Hepatocyte (in vitro differentiated cells): ENCODE measurements at regions not wholly inside any gene's neighbourhood (a gene's known extent, or its start where the extent isn't known, plus 50 kb on each side); places are given as distances from the start of the nearest gene placed in this dataset.
"Not testable (repeated sequence)": the region's sequence is repeated elsewhere in the genome, so short reads cannot be mapped to it uniquely, and the experiment has no call there.

Experiments
- DNase-seq: peaks from one replicate; pipeline ENCODE4 v3.0.0-alpha.2; 2016; ENCODE audit warnings: low spot score
- H2AFZ ChIP-seq: fragments of 200-600 bp; sonication (generic); 2 replicates; pipeline ENCODE4 v1.6.0; 2016; ENCODE audit warnings: antibody characterized with exemption, mild to moderate bottlenecking
- H3K27ac ChIP-seq: fragments of 200-600 bp; sonication (generic); 2 replicates; pipeline ENCODE4 v1.5.1; 2016; ENCODE audit warnings: mild to moderate bottlenecking
- H3K27me3 ChIP-seq: fragments of 200-600 bp; sonication (generic); 2 replicates; pipeline ENCODE4 v1.6.1; 2016
- H3K36me3 ChIP-seq: fragments of 200-600 bp; sonication (generic); replicated peaks from 2 replicates; pipeline ENCODE4 v1.5.1; 2016; ENCODE audit warnings: low read depth; ENCODE audit not compliant: insufficient read depth
- H3K4me1 ChIP-seq: fragments of 200-600 bp; sonication (generic); 2 replicates; pipeline ENCODE4 v1.5.1; 2016; ENCODE audit warnings: mild to moderate bottlenecking, moderate library complexity; ENCODE audit not compliant: insufficient read depth
- H3K4me2 ChIP-seq: fragments of 200-600 bp; sonication (generic); 2 replicates; pipeline ENCODE4 v1.6.0; 2016
- H3K4me3 ChIP-seq: fragments of 200-600 bp; sonication (generic); 2 replicates; pipeline ENCODE4 v1.5.1; 2016; ENCODE audit warnings: mild to moderate bottlenecking
- H3K79me2 ChIP-seq: fragments of 200-600 bp; sonication (generic); 2 replicates; pipeline ENCODE4 v1.6.0; 2017; ENCODE audit warnings: mild to moderate bottlenecking
- H3K9me2 ChIP-seq: fragments of 200-600 bp; sonication (generic); replicated peaks from 2 replicates; pipeline ENCODE4 v1.6.0; 2017; ENCODE audit warnings: mild to moderate bottlenecking; ENCODE audit not compliant: insufficient read depth
- H3K9me3 ChIP-seq: fragments of 200-600 bp; sonication (generic); 2 replicates; pipeline ENCODE4 v1.5.1; 2016; ENCODE audit warnings: low read depth, mild to moderate bottlenecking
- H4K20me1 ChIP-seq: fragments of 200-600 bp; sonication (generic); 2 replicates; pipeline ENCODE4 v1.6.0; 2016; ENCODE audit warnings: mild to moderate bottlenecking; ENCODE audit not compliant: insufficient read depth, poor library complexity, severe bottlenecking
- EZH2 ChIP-seq: fragments of 200-600 bp; sonication (generic); IDR thresholded peaks from 2 replicates; pipeline ENCODE4 v1.6.1; 2016; ENCODE audit warnings: antibody characterized with exemption, mild to moderate bottlenecking, borderline replicate concordance
- EZH2phosphoT487 ChIP-seq: fragments of 200-600 bp; sonication (generic); IDR thresholded peaks from one replicate; pipeline ENCODE4 v1.6.1; 2018; ENCODE audit warnings: antibody characterized with exemption, mild to moderate bottlenecking, low read depth, moderate library complexity; ENCODE audit not compliant: unreplicated experiment, severe bottlenecking
- WGBS: methylation state at CpG from one replicate; pipeline ENCODE4 v1.1.6; 2016; ENCODE audit warnings: low lambda C conversion rate; ENCODE audit errors: missing lambda C conversion rate; 5-methylcytosine and 5-hydroxymethylcytosine counted together
- TF ChIP-seq, protein P1 (sequence below): fragments of 200-600 bp; sonication (generic); IDR thresholded peaks from 2 replicates; pipeline ENCODE4 v1.5.1; 2016; ENCODE audit warnings: antibody characterized with exemption, mild to moderate bottlenecking; ENCODE audit not compliant: poor library complexity

- no peaks in the 10 kb centered on the region for H3K9me2 ChIP-seq
Observed at GRCh38 chr3:20822251-20822650, 636.2 kb upstream of the SGO1 start.

DNA sequence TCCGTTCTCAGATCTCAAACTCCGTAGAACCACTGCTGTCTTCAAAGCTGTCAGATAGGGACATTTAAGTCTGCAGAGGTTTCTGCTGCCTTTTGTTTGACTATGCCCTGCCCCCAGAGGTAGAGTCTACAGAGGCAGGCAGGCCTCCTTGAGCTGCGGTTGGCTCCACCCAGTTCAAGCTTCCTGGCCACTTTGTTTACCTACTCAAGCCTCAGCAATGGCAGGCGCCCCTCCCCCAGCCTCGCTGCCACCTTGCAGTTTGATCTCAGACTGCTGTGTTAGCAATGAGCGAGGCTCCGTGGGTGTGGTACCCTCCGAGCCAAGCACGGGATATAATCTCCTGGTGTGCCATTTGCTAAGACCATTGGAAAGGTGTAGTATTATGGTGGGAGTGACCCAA, 634.9 kb upstream of the SGO1 start:
- H2AFZ ChIP-seq, H3K9me2 ChIP-seq, H4K20me1 ChIP-seq, H3K27me3 ChIP-seq, H3K27ac ChIP-seq, H3K9me3 ChIP-seq, H3K4me1 ChIP-seq, H3K4me3 ChIP-seq, H3K36me3 ChIP-seq, DNase-seq, H3K4me2 ChIP-seq, H3K79me2 ChIP-seq: not testable (repeated sequence)
- 92% methylated on average over 9 of the region's 9 CpGs for WGBS

More at GRCh38 chr3:20822251-20822650, 636.2 kb upstream of the SGO1 start:
- H3K4me2 ChIP-seq = no peak overlapping the region
- no peak overlapping the region for H2AFZ ChIP-seq
- H3K4me3 ChIP-seq = no peak overlapping the region
- no peaks in the 10 kb centered on the region for H3K4me1 ChIP-seq
- H3K36me3 ChIP-seq = no peaks in the 10 kb centered on the region
- H3K79me2 ChIP-seq = no peaks in the 10 kb centered on the region
- no peak for DNase-seq
- no peaks in the 10 kb centered on the region for H4K20me1 ChIP-seq
- no peaks in the 10 kb centered on the region for H3K9me3 ChIP-seq
- TF ChIP-seq, protein P1, sequence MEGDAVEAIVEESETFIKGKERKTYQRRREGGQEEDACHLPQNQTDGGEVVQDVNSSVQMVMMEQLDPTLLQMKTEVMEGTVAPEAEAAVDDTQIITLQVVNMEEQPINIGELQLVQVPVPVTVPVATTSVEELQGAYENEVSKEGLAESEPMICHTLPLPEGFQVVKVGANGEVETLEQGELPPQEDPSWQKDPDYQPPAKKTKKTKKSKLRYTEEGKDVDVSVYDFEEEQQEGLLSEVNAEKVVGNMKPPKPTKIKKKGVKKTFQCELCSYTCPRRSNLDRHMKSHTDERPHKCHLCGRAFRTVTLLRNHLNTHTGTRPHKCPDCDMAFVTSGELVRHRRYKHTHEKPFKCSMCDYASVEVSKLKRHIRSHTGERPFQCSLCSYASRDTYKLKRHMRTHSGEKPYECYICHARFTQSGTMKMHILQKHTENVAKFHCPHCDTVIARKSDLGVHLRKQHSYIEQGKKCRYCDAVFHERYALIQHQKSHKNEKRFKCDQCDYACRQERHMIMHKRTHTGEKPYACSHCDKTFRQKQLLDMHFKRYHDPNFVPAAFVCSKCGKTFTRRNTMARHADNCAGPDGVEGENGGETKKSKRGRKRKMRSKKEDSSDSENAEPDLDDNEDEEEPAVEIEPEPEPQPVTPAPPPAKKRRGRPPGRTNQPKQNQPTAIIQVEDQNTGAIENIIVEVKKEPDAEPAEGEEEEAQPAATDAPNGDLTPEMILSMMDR = no peak
- TF ChIP-seq EZH2phosphoT487 (no peak), EZH2 (no peak)
- no peak overlapping the region for H3K27ac ChIP-seq
- H3K27me3 ChIP-seq = no peaks in the 10 kb centered on the region

GRCh38 chr3:20811631-20812030, 625.6 kb upstream of the SGO1 start:
- DNase-seq = no peak
- TF ChIP-seq, protein P1 = no peak
- TF ChIP-seq EZH2phosphoT487 (no peak), EZH2 (no peak)
- Histone ChIP-seq H3K79me2 (no peaks in the 10 kb centered on the region), H3K4me1 (no peaks in the 10 kb centered on the region), H2AFZ (no peak overlapping the region), H3K9me2 (no peaks in the 10 kb centered on the region), H3K27ac (no peak overlapping the region), H3K4me2 (no peak overlapping the region), H3K36me3 (no peaks in the 10 kb centered on the region), H3K4me3 (no peak overlapping the region), H4K20me1 (no peaks in the 10 kb centered on the region), H3K27me3 (no peaks in the 10 kb centered on the region), H3K9me3 (no peaks in the 10 kb centered on the region)
- 93% methylated on average over 2 of the region's 2 CpGs for WGBS

DNA sequence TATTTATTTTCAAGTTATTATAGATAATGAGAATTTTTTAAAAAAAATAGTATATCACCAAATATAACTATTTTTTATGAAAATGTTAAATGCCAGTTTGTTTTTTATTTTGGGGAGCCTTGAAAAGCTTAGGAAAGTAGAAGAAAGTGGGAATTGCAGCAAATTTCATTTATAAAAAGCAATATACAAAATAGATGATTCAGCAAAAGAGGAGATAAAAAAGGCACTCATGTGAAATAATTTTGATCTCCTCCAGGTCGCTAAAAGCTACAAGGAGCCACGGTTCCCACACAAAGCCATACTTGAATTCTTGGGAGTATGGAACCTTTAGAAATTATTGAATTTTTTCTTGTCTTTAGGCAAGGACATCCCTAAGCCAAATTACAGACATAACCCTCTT, 625.0 kb upstream of the SGO1 start:
- 98% methylated on average over 2 of the region's 2 CpGs for WGBS
- Histone ChIP-seq H3K4me1 (no peaks in the 10 kb centered on the region), H3K9me2 (no peaks in the 10 kb centered on the region)

More for the DNA sequence above, 625.0 kb upstream of the SGO1 start:
- Histone ChIP-seq H3K36me3 (no peaks in the 10 kb centered on the region), H2AFZ (no peak overlapping the region), H3K27me3 (no peaks in the 10 kb centered on the region), H3K4me3 (no peak overlapping the region), H3K4me2 (no peak overlapping the region), H3K27ac (no peak overlapping the region), H3K79me2 (no peaks in the 10 kb centered on the region), H3K9me3 (no peaks in the 10 kb centered on the region), H4K20me1 (no peaks in the 10 kb centered on the region)
- no peak for DNase-seq
- TF ChIP-seq EZH2 (no peak), EZH2phosphoT487 (no peak)
- TF ChIP-seq, protein P1 = no peak
